ENCODE measurements at regions not wholly inside any gene's neighbourhood (a gene's known extent, or its start where the extent isn't known, plus 50 kb on each side); places are given as distances from the start of the nearest gene placed in this dataset.
"Not testable (repeated sequence)": the region's sequence is repeated elsewhere in the genome, so short reads cannot be mapped to it uniquely, and the experiment has no call there.

DNA sequence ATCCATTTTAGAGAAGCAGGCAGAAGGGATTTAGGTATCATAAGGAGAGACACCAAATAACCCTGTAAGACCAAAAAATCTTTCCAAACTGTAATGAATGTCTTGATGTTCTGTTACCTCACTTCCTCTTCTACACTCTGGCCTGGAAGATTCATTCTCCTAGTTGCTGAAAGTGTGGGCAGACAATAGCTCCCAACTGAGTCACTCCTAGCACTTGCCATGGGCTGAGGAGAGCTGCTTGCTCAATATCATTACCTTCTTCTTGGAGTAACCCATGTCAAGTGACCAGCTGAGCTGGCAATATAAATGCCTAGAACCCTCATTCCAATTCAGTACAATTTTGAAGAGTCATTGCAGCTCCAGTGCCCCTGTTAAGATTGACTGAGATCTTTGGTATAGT lies 1985.5 kb upstream of the CDH6 start:
- no peak for DNase-seq

DNA sequence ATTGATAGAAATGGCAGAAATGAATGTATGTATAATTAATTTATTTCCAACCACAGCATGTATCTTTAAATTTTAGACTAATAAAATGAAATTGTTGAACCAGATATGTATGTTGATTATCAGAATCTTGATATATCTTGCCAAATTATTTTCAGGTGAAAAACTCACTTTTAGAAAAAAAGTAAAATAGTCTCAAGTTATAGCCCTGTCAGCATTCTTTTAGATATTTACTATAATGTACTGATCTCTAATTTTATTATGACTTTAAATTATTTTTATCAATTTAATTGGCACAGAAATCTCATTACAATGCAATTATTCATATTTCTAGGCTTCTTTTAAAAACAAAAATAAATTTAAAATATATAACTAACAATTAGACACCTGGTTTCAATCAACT lies 1990.4 kb upstream of the CDH6 start:
- no peak for DNase-seq

DNA sequence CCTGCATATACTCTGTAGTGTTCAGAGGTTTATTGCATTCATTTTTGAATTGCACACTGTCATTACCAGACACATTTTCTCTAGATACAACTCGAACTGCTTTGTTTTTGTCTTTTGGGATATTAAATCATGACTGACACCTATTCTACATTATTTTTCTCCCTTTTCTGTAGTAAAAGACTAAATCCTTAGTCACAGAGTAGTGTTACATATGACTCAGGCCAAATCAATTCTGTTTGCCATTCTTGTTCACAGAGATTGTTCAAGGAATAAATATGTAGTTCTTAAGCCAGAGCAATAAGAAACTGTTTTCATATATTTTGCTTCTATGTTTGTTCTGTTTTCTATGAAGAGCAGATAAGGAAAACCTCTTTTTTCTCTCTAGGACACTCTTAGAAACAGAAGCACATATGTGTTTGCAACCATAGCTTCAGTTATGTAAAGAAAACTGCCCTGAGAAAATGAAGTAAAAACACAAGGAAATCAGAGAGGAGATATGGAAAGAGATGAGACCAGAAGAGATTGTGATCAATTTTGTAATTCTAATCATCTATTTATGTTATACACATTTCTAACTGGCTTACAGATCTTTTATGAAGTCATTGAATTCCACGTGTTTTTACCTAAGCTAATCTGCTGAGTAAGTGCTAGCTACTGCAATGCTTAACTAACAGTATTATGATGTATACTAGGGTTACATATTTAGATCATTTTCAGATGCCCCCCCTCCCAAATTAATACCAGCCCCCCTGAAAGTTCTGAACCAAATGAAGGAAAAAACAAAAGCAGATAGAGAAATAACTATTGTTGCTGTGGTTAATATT lies 1995.6 kb upstream of the CDH6 start:
- DNase-seq = no peak

DNA sequence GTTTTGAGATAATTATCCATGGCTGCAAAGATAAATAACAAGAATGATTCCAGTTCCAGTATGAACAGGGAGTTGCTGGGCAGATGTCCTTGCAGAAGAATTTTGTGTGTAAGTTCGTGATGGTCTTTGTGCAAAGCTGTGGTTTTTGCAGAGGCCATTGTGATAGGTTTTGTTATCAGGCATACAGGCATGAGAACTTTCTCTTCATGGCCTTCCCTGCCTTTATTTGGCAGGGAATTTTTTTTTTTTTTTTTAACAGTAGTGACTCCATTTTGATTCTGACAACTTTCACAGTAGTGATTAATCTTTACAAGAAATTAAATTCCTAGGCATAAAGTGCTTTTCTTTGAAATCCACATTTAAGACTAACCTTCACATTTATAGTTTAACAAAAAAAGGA lies 1999.5 kb upstream of the CDH6 start:
- DNase-seq = no peak

DNA sequence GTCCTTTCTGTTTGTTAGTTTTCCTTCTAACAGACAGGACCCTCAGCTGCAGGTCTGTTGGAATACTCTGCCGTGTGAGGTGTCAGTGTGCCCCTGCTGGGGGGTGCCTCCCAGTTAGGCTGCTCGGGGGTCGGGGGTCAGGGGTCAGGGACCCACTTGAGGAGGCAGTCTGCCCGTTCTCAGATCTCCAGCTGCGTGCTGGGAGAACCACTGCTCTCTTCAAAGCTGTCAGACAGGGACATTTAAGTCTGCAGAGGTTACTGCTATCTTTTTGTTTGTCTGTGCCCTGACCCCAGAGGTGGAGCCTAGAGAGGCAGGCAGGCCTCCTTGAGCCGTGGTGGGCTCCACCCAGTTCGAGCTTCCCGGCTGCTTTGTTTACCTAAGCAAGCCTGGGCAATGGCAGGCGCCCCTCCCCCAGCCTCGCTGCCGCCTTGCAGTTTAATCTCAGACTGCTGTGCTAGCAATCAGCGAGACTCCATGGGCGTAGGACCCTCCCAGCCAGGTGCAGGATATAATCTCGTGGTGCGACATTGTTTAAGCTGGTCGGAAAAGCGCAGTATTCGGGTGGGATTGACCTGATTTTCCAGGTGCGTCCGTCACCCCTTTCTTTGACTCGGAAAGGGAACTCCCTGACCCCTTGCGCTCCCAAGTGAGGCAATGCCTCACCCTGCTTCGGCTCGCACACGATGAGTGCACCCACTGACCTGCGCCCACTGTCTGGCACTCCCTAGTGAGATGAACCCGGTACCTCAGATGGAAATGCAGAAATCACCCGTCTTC lies 2002.0 kb upstream of the CDH6 start:
- not testable (repeated sequence) for DNase-seq

DNA sequence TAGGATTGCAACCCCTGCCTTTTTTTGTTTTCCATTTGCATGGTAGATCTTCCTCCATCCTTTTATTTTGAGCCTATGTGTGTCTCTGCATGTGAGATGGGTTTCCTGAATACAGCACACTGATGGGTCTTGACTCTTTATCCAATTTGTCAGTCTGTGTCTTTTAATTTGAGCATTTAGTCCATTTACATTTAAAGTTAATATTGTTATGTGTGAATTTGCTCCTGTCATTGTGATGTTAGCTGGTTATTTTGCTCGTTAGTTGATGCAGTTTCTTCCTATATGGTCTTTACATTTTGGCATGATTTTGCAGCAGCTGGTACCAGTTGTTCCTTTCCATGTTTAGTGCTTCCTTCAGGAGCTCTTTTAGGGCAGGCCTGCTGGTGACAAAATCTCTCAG lies 2003.1 kb upstream of the CDH6 start:
- DNase-seq = not testable (repeated sequence)

DNA sequence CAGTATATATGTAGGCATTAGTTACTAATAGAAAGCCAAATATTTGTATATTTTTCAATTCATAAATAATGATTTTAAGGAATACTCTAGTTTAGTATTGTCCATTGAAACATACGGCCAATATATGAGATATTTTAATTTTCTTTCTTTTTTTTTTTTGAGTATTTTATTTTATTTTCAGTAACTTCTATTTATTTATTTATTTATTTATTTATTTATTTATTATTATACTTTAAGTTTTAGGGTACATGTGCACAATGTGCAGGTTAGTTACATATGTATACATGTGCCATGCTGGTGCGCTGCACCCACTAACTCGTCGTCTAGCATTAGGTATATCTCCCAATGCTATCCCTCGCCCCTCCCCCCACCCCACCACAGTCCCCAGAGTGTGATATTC lies 2007.1 kb upstream of the CDH6 start:
- DNase-seq = not testable (repeated sequence)

DNA sequence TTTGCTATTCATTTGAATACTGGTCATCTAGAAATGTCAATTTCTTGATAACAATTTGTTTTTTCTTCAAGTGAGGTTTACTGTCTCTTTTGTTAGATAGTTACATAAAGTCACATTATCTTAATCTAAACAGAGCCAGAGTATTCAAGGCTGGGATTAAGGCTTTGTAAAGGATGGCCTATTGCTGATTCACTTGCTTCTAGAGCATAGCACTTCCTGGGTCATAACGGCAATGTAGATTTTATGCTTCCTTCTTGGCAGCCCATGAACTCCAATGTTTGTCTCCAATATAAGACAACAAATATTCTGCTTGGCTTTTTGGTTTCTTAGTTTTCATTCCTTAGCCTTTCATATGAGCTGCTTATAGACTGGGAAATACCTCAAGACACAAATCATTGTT lies 2007.9 kb upstream of the CDH6 start:
- no peak for DNase-seq

DNA sequence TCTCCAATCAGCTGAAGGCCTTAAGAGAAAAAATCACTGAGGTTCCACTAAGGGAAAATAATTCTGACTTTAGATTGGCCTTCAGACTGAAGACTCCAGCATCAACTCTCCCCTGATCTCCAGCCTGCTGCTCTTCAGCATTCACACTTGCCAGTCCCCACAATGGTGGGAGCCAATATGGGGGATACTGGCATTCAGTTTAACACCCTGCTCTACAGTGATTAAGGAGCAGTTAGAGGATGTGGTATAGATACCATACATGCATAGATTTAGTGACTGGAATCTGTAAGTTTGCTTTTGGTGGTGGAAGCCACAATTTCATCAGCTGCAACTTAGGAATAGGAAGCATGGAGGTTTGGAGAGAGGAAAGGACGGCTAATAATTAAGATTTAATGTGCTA lies 2017.7 kb upstream of the CDH6 start:
- DNase-seq = no peak

DNA sequence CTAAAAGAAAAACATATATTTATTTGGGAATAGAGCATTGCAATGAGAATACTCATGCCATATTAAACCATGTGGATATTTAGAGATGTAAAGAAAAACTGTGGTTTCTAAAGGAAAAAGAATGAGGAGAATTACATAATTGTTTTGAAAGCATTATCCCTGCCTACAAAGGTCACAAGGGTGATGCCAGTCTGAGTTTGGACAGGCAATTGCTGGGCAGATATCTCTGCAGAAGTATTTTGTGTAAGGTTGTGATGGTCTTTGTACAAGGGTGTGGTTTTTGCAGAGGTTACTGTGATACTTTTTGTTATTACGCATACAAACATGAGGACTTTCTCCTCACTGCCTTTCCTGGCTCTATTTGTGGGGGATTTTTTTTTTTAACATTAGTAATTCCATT lies 2022.9 kb upstream of the CDH6 start:
- no peak for DNase-seq

DNA sequence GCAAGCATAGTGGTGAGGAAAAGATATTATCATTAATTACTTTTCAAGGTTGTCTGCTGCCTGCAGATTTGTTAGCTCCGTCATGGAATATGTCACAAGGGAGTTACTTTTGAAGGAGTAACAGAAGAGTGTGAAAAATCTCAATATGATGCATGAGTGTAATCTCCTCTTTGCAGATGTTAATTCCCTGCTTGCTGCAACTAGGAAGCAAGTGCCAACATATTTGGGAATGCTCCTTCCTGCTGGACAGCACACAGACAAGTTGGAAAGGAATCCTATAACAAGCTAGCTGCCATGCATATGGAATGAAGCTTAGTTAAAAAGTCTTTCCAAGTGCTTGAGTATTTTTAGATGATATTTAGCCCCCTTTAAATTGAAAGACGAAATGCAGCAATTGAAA lies 2023.6 kb upstream of the CDH6 start:
- no peak for DNase-seq

DNA sequence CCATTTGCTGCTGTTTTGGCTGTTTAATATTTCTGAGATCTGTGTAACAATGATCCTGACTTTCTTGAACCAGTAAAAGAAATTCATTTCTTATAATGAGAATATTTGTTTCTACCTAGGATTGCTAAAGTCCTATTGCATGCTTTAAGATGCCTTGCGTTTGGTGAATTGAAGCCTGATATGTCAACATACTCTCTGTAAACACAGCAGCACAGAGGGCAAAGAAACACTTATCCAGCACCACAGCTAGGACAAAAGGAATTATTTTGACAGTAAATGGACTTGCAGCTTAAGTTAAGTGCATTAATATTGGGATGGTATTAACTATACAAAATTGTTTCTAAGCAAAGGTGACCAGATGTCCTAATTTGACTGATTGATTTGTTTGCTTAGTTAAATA lies 2031.2 kb upstream of the CDH6 start:
- DNase-seq = no peak

DNA sequence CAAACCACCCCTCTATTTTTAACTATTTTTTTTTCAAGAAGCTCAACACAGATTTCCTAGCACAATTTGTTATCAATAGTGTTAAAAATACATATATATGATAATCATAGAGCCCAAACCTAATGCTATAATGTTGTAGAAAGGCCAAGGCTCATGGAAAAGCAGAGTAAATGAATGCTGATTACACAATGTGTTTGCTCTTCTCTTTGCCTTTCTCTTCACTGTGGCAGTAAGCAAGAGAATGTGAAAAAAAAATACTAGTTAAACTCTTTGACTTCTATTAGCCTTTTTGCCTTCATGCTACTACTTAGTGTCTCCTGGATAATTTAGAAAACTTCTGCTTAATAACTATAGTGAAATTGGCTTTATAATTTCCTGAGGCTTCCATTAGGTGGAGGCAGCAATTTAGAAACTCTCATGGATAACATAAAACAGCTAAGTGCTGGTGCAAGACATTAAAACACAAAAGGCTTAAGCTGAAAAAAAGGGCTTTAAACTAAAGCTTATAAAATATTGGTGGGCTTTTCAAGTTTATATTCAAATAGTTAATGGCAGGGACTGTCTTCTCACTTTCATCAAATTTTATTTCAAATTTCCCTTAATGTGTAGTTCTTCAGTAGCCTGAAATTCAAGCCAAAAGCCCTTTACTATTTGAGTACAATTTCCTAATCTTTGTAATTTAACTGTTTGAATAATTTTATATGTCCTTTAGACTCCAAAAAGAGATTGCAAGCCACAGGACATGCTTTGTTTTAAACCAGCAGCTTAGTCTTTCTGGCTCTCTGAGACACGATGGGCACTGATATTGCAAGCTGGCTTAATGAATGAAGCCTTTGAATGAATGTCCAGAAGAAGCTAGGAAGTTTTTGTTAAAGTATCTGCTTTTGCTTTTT lies 2031.8 kb upstream of the CDH6 start:
- DNase-seq = no peak

DNA sequence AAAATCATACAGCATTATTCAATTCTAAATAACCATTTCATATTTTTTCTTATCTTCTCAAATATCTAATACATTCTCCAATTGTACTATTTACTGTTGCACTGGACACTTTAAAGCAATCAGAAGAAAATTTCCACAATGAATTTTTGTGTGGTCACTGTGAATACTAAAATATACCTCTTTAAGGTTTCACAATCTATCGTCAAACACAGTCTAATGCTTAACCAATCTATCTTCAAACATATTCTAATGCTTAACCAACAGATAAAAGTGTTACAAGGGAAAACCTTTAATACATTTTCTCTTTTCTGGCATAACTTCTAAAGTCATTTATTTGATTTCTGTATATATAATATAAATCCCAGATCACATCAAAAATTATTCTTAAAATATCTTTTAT lies 2035.5 kb upstream of the CDH6 start:
- no peak for DNase-seq

DNA sequence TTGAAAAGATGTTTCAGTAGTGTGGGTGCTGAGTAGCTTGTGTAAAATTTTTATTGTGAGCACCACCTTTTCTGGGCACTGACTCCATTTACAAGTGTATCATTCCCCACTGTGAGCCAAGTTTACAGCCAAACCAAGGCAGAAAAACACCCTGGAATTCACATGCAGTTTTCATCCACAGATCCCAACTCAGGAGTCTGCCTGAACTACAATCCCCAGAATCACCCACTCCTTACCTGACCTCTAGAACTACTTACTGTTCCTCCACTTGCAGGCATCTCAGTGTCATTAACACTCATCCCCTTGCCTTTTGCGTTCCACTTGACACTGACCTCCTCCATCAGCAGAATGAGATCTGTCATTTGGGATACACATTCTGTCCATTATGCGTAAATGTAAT lies 2042.6 kb upstream of the CDH6 start:
- DNase-seq = no peak

DNA sequence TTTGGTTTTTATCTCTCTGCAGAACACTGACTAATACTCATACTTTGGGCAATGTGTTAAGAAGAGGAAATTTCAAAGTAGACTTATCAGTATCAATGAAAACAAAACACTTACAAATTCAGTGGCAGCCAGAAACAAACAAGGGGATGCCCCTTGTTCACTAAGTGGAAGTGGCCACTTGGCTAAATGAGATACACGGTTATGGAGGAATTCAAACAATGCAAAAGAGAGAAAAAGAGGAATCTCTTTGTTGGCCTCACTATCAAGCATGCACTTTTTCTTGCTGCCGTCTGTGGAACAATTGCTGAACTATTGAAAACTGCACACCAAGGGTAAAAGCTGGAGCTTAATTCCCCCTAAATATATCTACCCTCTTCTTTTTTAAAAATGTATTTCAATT lies 2044.9 kb upstream of the CDH6 start:
- no peak for DNase-seq

DNA sequence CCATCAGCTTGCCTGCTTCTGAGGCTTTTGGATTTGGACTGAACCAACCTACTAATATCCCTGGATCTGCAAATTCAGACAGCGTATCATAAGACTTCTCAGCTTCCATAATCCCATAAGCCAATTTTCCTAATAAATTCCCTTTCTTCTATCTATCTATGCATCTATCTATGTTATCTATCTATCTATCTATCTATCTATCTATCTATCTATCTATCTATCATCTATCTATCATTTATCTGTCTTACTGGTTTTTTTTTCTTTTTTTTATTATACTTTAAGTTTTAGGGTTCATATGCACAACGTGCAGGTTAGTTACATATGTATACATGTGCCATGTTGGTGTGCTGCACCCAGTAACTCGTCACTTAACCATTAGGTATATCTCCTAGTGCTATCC lies 2045.4 kb upstream of the CDH6 start:
- DNase-seq = no peak

DNA sequence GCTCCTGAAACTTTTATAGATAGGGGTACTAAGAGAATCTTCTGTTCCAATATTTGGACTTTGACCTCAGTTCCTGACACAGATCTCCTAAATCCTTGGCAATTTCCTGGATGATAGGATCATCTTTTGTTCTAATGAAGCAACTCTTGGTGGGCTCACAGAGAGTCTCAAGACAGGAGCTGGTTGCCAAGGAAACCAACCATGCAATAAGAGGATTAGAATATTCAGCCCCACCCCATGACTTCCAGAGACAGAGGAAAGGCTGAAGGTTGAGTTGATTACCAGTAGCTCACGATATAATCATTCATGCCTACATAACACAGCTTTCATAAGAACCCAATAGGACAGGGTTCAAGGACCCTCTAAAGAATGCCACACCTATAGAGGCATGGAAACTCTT lies 2050.2 kb upstream of the CDH6 start:
- DNase-seq = no peak

DNA sequence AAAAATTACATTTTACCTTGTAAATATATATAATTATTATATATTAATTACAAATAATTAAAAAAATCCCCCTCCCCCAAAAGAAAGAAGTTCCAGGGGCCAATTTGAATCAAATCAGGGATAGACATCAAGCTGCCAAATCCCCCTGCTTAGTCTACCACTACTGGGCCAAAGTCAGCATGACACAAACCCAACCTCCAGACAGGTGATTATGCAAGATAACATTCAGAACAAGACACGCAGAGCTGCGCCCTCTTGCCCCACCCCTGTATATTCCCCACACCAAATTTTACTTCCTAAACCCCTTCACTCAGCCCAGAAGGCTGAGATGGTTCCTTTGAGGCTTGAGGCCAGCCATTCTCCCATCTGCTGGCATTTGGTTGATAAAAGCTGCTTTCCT lies 2059.1 kb upstream of the CDH6 start:
- DNase-seq = no peak

DNA sequence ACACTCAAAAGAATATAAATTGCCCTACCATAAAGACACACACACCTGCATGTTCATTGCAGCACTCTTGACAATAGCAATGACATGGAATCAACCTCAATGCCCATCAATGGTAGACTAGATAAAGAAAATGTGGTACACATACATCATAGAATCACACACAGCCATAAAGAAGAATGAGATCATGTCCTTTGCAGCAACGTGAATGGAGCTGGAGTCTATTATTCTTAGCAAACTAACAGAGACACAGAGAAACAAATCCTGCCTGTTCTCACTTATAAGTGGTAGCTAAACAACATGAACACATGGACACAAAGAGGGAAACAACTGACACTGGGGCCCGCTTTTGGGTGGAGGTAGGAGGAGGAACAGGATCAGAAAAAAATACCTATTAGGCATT lies 2062.2 kb upstream of the CDH6 start:
- DNase-seq = no peak

DNA sequence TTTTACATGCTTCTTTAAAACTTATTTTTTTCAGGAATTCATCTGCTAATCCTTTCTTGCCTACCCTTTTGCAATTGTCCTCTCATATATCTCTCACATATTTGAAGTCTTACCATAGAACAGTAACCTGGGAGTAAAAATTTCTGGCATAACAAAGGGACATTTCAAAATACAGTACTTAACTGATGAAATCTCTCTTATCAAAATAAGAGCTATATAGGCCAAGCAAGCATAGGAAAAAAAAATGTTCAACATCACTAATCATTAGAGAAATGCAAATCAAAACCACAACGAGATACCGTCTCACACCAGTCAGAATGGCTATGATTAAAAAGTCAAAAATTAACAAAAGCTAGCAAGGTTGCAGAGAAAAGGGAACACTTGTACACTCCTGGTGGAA lies 2062.7 kb upstream of the CDH6 start:
- no peak for DNase-seq

DNA sequence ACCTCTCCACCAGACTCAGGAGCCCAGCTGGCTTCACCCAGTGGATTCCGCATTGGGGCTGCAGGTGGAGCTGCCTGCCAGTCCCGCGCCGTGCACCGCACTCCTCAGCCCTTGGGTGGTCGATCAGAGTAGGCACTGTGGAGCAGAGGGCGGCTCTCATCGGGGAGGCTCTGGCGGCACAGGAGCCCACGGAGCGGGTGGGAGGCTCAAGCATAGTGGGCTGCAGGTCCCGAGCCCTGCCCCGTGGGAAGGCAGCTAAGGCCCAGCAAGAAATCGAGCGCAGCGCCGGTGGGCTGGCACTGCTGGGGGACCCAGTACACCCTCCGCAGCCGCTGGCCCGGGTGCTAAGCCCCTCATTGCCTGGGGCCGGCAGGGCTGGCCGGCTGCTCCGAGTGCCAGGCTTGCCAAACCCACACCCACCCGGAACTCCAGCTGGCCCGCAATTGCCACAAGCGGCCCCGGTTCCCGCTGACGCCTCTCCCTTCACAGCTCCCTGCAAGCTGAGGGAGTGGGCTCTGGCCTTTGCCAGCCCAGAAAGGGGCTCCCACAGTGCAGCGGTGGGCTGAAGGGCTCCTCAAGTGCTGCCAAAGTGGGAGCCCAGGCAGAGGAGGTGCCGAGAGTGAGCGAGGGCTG lies 2065.8 kb upstream of the CDH6 start:
- not testable (repeated sequence) for DNase-seq

DNA sequence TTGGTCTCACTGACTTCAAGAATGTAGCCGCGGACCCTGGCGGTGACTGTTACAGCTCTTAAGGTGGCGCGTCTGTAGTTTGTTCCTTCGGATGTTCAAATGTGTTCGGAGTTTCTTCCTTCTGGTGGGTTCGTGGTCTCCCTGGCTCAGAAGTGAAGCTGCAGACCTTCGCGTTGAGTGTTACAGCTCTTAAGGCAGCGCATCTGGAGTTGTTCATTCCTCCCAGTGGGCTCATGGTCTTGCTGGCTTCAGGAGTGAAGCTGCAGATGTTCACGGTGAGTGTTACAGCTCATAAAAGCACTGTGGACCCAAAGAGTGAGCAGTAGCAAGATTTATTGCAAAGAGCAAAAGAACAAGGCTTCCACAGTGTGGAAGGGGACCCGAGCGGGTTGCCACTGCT lies 2067.0 kb upstream of the CDH6 start:
- DNase-seq = not testable (repeated sequence)

All from CD4-positive, alpha-beta T cell treated with Interleukin-17A for 1 hour (primary cell).